Mesendoderm (in vitro differentiated cells): ENCODE measurements at regions not wholly inside any gene's neighbourhood (a gene's known extent, or its start where the extent isn't known, plus 50 kb on each side); places are given as distances from the start of the nearest gene placed in this dataset.
"Not testable (repeated sequence)": the region's sequence is repeated elsewhere in the genome, so short reads cannot be mapped to it uniquely, and the experiment has no call there.

Experiments used
- DNase-seq: peaks from one replicate; pipeline ENCODE4 v3.0.0; 2013
- H2AK5ac ChIP-seq: 2 replicates; pipeline ENCODE4 v1.6.1; 2013; ENCODE audit warnings: low read length, inconsistent platforms
- H2BK120ac ChIP-seq: 2 replicates; pipeline ENCODE4 v1.6.1; 2013; ENCODE audit warnings: low read depth, mild to moderate bottlenecking, low read length, moderate library complexity, mixed read lengths
- H2BK15ac ChIP-seq: replicated peaks from 2 replicates; pipeline ENCODE4 v1.6.1; 2013; ENCODE audit warnings: low read depth, mild to moderate bottlenecking, moderate library complexity
- H2BK5ac ChIP-seq: 2 replicates; pipeline ENCODE4 v1.6.1; 2013; ENCODE audit warnings: low read length, inconsistent platforms
- H3K18ac ChIP-seq: 2 replicates; pipeline ENCODE4 v1.6.1; 2013; ENCODE audit warnings: mild to moderate bottlenecking, low read length, mixed read lengths
- H3K23ac ChIP-seq: one replicate; pipeline ENCODE4 v1.6.1; 2013; ENCODE audit warnings: low read length
- H3K27ac ChIP-seq: 2 replicates; pipeline ENCODE4 v1.5.1; 2013; ENCODE audit warnings: low read depth, mild to moderate bottlenecking, inconsistent platforms, low read length, moderate library complexity
- H3K27me3 ChIP-seq: 2 replicates; pipeline ENCODE4 v1.6.1; 2013; ENCODE audit warnings: low read length, control low read depth, mild to moderate bottlenecking, inconsistent platforms; ENCODE audit not compliant: insufficient read depth, poor library complexity
- H3K36me3 ChIP-seq: 2 replicates; pipeline ENCODE4 v1.6.1; 2013; ENCODE audit warnings: low read length, inconsistent platforms; ENCODE audit not compliant: control insufficient read depth, insufficient read depth
- H3K4ac ChIP-seq: one replicate; pipeline ENCODE4 v1.6.1; 2013; ENCODE audit warnings: low read depth, mild to moderate bottlenecking, low read length, moderate library complexity
- H3K4me1 ChIP-seq: 2 replicates; pipeline ENCODE4 v1.6.1; 2013; ENCODE audit warnings: low read depth, low read length, inconsistent platforms; ENCODE audit not compliant: control insufficient read depth
- H3K4me2 ChIP-seq: 2 replicates; pipeline ENCODE4 v1.6.1; 2013; ENCODE audit warnings: low read length
- H3K4me3 ChIP-seq: 2 replicates; pipeline ENCODE4 v1.5.1; 2013; ENCODE audit warnings: mild to moderate bottlenecking, low read length
- H3K56ac ChIP-seq: one replicate; pipeline ENCODE4 v1.6.1; 2013; ENCODE audit warnings: low read length
- H3K79me1 ChIP-seq: 2 replicates; pipeline ENCODE4 v1.6.1; 2013; ENCODE audit warnings: low read length, inconsistent platforms
- H3K79me2 ChIP-seq: 2 replicates; pipeline ENCODE4 v1.6.1; 2013; ENCODE audit warnings: mild to moderate bottlenecking, low read length; ENCODE audit not compliant: control insufficient read depth, insufficient read depth
- H3K9ac ChIP-seq: 2 replicates; pipeline ENCODE4 v1.6.1; 2013; ENCODE audit warnings: low read length, inconsistent platforms
- H4K5ac ChIP-seq: one replicate; pipeline ENCODE4 v1.6.1; 2013; ENCODE audit warnings: low read length
- H4K8ac ChIP-seq: one replicate; pipeline ENCODE4 v1.6.1; 2013; ENCODE audit warnings: low read depth, mild to moderate bottlenecking, control low read depth, low read length, moderate library complexity
- WGBS: extraction: QIAGEN DNeasy Blood & Tissue Kit; methylation state at CpG from one replicate; pipeline ENCODE4 v1.1.7; 2013; ENCODE audit warnings: low lambda C conversion rate, missing lambda C conversion rate; ENCODE audit not compliant: insufficient coverage; ENCODE audit errors: extremely low coverage; 5-methylcytosine and 5-hydroxymethylcytosine counted together

DNA sequence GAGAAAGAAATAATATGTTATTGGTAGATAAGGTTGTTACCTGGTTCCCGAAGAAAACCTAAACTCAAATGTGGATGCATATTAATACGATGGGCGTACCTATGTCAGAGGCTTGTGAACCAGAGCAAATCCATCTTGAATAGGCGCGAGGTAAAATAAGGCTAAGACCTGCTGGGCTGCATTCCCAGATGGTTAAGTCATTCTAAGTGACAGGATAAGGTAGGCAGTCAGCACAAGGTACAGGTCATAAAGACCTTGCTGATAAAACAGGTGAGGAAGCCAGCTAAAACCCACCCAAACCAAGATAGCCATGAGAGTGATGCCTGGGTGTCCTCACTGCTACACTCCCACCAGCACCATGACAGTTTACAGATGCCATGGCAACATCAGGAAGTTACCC is 1400.1 kb downstream of the CDH8 start:
- no peaks in the 10 kb centered on the region for H3K4me1 ChIP-seq
- H3K9ac ChIP-seq = no peak overlapping the region
- H3K56ac ChIP-seq = no peak overlapping the region
- H2AK5ac ChIP-seq = no peak overlapping the region
- no peak overlapping the region for H2BK120ac ChIP-seq
- no peak overlapping the region for H2BK5ac ChIP-seq
- H3K23ac ChIP-seq = no peak overlapping the region
- H3K4ac ChIP-seq = no peak overlapping the region
- no peaks in the 10 kb centered on the region for H3K36me3 ChIP-seq
- H3K4me2 ChIP-seq = no peak overlapping the region
- H3K4me3 ChIP-seq = no peak overlapping the region
- no peaks in the 10 kb centered on the region for H3K27me3 ChIP-seq
- DNase-seq = peak; percentile 89
- no peak overlapping the region for H3K18ac ChIP-seq
- H3K27ac ChIP-seq = no peak overlapping the region
- H3K79me1 ChIP-seq = no peaks in the 10 kb centered on the region
- H4K5ac ChIP-seq = no peak overlapping the region
- no peak overlapping the region for H4K8ac ChIP-seq
- H2BK15ac ChIP-seq = no peak overlapping the region
- no CpG with 5 or more reads among the region's 5 CpGs for WGBS
- no peaks in the 10 kb centered on the region for H3K79me2 ChIP-seq

DNA sequence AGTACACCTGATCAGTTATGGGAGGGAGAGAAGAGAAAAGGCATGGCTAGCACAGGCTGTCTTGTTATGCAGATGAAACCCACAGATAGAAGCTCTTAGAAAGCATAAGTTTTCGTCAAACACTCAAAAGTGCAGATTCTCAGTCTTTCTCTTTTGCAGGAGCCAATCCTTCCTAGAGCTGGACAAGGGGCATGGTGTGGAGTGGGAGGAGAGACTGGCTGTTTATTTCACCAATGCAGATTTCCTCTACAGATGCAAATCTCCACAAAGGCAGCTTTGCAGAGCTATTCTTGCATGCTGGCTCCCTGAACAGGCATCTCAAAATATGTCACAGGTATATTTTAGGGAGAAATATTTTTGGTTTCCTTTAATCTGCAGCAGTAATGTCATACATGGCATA is 1400.7 kb downstream of the CDH8 start:
- H3K56ac ChIP-seq = no peak overlapping the region
- WGBS = no CpG with 5 or more reads among the region's 1 CpG

DNA sequence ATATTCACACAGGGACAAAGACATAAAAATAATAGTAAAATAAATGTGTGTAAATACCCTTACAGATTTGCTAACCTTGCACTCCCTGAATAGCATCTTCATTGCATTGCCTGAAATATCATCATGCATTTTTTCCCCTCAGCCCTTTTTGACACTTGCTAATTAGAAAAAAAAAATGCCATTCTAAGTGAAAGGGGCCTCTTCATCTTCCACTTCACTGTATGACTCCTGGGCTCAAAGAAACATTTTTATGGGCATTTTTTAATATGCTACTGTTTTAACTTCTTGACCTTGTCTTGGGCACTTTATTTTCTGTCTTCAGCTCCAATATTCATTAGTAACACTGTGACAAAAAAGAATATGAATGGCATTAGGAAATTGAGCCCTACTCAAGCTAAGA is 1424.4 kb downstream of the CDH8 start:
- Histone ChIP-seq H3K36me3 (no peaks in the 10 kb centered on the region), H3K4me3 (no peak overlapping the region), H2BK120ac (no peak overlapping the region), H2BK5ac (no peak overlapping the region), H3K79me1 (no peaks in the 10 kb centered on the region), H3K18ac (no peak overlapping the region), H3K27ac (no peak overlapping the region), H3K27me3 (no peaks in the 10 kb centered on the region), H3K4me1 (no peaks in the 10 kb centered on the region), H3K4ac (no peak overlapping the region), H3K23ac (no peak overlapping the region), H3K56ac (no peak overlapping the region), H2BK15ac (no peak overlapping the region), H4K5ac (no peak overlapping the region), H4K8ac (no peak overlapping the region), H2AK5ac (no peak overlapping the region), H3K79me2 (no peaks in the 10 kb centered on the region), H3K9ac (no peak overlapping the region), H3K4me2 (no peak overlapping the region)
- DNase-seq = no peak

More for the DNA sequence above, 1400.7 kb downstream of the CDH8 start:
- H3K18ac ChIP-seq = no peak overlapping the region
- no peak overlapping the region for H3K9ac ChIP-seq
- H2BK5ac ChIP-seq = no peak overlapping the region
- peak; percentile 4 for DNase-seq
- H3K27ac ChIP-seq = no peak overlapping the region
- no peak overlapping the region for H4K8ac ChIP-seq
- H2BK120ac ChIP-seq = no peak overlapping the region
- no peaks in the 10 kb centered on the region for H3K79me2 ChIP-seq
- H2BK15ac ChIP-seq = peak overlapping the region; percentile 57
- no peak overlapping the region for H3K4me3 ChIP-seq
- H3K79me1 ChIP-seq = no peaks in the 10 kb centered on the region
- no peaks in the 10 kb centered on the region for H3K36me3 ChIP-seq
- H2AK5ac ChIP-seq = no peak overlapping the region
- no peaks in the 10 kb centered on the region for H3K27me3 ChIP-seq
- no peaks in the 10 kb centered on the region for H3K4me1 ChIP-seq
- H4K5ac ChIP-seq = no peak overlapping the region
- H3K23ac ChIP-seq = no peak overlapping the region
- no peak overlapping the region for H3K4me2 ChIP-seq
- H3K4ac ChIP-seq = no peak overlapping the region

DNA sequence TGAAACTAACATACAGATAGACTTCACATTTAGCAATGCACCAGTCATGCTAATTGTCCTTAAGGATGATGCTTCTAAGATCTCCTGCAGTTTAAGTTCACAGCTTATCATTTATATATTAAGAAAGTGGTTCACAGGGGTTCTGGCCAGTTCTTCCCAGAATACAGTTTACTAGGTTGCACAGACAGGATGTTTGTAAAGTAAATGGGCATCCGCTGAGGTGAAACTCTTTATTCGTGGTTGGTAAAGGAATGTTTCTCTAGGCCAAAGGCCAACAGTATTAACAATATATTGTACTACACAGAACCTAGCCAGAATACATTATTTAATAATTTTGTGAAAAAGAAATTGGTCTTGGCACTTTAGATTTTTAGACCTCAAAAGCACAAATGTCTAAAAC is 1427.3 kb downstream of the CDH8 start:
- H3K23ac ChIP-seq = no peak overlapping the region
- H3K4me3 ChIP-seq = no peak overlapping the region
- no peak overlapping the region for H4K5ac ChIP-seq
- H2BK120ac ChIP-seq = no peak overlapping the region
- no peak overlapping the region for H3K27ac ChIP-seq
- H3K36me3 ChIP-seq = no peaks in the 10 kb centered on the region
- no peaks in the 10 kb centered on the region for H3K4me1 ChIP-seq
- H2BK5ac ChIP-seq = no peak overlapping the region
- H3K27me3 ChIP-seq = no peaks in the 10 kb centered on the region
- H2BK15ac ChIP-seq = no peak overlapping the region
- no peak for DNase-seq
- H3K79me2 ChIP-seq = no peaks in the 10 kb centered on the region
- WGBS = no CpG with 5 or more reads among the region's 2 CpGs
- H3K79me1 ChIP-seq = no peaks in the 10 kb centered on the region
- H3K56ac ChIP-seq = no peak overlapping the region
- H3K4ac ChIP-seq = no peak overlapping the region
- H3K18ac ChIP-seq = no peak overlapping the region
- H3K4me2 ChIP-seq = no peak overlapping the region
- H4K8ac ChIP-seq = no peak overlapping the region
- H3K9ac ChIP-seq = no peak overlapping the region
- no peak overlapping the region for H2AK5ac ChIP-seq

DNA sequence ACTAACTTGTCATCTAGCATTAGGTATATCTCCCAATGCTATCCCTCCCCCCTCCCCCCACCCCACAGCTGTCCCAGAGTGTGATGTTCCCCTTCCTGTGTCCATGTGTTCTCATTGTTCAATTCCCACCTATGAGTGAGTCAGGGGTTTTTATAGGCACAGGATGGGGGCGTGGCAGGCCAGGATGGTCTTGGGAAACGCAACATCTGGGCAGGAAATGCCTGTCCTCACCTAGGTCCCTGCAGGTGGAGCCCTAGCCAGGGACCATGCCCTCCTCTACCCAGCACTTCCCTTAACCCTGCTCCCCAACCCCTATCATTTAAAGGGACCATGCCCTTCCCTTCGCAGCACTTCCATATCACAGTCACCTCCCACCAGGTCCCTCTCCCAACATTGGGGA is 1430.6 kb downstream of the CDH8 start:
- H2BK5ac ChIP-seq, H2BK120ac ChIP-seq, H3K18ac ChIP-seq, H3K27me3 ChIP-seq, H3K4me2 ChIP-seq, H3K36me3 ChIP-seq, H3K56ac ChIP-seq, H4K8ac ChIP-seq, H2AK5ac ChIP-seq, H3K4me3 ChIP-seq, H3K79me2 ChIP-seq, H2BK15ac ChIP-seq, H4K5ac ChIP-seq, H3K27ac ChIP-seq, H3K9ac ChIP-seq, H3K4me1 ChIP-seq, H3K23ac ChIP-seq, H3K79me1 ChIP-seq, H3K4ac ChIP-seq: not testable (repeated sequence)
- peak; percentile 17 for DNase-seq
- no CpG with 5 or more reads among the region's 3 CpGs for WGBS

DNA sequence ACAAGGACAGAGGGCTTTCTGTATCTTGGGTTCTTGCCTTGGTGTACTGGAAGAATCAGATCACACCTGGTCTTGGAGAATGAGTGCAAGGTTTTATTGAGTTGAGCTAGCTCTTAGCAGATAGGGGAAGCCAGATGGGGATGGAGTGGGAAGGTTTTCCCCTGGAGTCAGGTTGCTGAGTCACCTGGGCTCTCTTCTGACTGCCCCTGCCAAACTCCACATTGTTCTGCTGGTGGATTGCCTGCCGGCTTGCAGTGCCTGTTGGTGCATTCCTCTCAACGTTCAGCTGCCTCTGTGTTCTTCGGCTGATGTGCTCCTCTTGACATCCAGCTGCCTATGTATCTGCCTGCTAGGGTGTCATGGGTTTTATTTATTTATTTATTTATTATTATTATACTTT is 1431.1 kb downstream of the CDH8 start:
- no peaks in the 10 kb centered on the region for H3K4me1 ChIP-seq
- H4K8ac ChIP-seq = no peak overlapping the region
- no peaks in the 10 kb centered on the region for H3K27me3 ChIP-seq
- no peak overlapping the region for H4K5ac ChIP-seq
- H3K4me3 ChIP-seq = no peak overlapping the region
- no peak overlapping the region for H3K4me2 ChIP-seq
- DNase-seq = peak; percentile 39
- no peak overlapping the region for H3K4ac ChIP-seq
- H2BK15ac ChIP-seq = no peak overlapping the region
- no peak overlapping the region for H2AK5ac ChIP-seq
- no peaks in the 10 kb centered on the region for H3K36me3 ChIP-seq
- H2BK120ac ChIP-seq = no peak overlapping the region
- no peak overlapping the region for H3K23ac ChIP-seq
- no peak overlapping the region for H3K18ac ChIP-seq
- H3K27ac ChIP-seq = no peak overlapping the region
- H3K79me2 ChIP-seq = no peaks in the 10 kb centered on the region
- H3K56ac ChIP-seq = no peak overlapping the region
- WGBS = no CpG with 5 or more reads among the region's 3 CpGs
- H2BK5ac ChIP-seq = no peak overlapping the region
- no peak overlapping the region for H3K9ac ChIP-seq
- no peaks in the 10 kb centered on the region for H3K79me1 ChIP-seq
